ENCODE measurements at regions not wholly inside any gene's neighbourhood (a gene's known extent, or its start where the extent isn't known, plus 50 kb on each side); places are given as distances from the start of the nearest gene placed in this dataset.

DNA sequence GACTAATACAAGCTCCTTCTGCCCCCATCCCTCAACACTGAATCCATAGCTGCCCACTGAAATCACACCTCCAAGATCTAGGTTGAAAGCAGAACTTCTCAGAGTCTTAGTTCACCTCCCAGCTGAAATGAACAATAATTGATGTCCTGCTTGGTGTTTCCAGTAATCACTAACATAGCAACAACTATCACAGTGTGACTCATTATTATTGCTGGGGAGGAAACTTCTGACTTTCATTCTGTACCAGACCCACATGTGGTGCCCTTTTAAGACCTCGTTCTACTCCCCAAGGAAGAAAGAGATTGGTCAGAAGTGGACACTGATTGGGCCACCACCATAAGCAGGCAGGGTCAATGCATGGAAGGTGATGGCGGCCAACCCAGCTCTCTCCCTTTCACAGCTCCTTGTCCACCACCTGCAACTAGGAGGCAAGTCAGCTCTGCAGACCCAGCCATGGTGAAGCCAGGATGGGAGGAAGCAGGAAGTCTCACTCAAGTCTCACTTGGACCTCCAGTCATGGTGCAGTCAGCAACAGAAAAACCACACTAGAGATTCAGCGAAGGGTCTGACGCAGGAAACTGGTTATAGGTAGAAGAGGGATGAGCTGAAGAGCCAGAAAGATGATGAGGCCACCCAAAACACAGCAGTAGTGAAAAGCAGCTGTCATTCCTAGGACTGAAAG lies 720.2 kb downstream of the PTPRU start:
- TF ChIP-seq, protein P1, sequence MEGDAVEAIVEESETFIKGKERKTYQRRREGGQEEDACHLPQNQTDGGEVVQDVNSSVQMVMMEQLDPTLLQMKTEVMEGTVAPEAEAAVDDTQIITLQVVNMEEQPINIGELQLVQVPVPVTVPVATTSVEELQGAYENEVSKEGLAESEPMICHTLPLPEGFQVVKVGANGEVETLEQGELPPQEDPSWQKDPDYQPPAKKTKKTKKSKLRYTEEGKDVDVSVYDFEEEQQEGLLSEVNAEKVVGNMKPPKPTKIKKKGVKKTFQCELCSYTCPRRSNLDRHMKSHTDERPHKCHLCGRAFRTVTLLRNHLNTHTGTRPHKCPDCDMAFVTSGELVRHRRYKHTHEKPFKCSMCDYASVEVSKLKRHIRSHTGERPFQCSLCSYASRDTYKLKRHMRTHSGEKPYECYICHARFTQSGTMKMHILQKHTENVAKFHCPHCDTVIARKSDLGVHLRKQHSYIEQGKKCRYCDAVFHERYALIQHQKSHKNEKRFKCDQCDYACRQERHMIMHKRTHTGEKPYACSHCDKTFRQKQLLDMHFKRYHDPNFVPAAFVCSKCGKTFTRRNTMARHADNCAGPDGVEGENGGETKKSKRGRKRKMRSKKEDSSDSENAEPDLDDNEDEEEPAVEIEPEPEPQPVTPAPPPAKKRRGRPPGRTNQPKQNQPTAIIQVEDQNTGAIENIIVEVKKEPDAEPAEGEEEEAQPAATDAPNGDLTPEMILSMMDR (IDR thresholded peaks at IDR 0.05; ENCODE audit: insufficient read depth, low read length, poor library complexity, severe bottlenecking): no peak
- Histone ChIP-seq H3K4me3 (ENCODE audit: low read depth, low read length) (no peak overlapping the region), H3K36me3 (ENCODE audit: control insufficient read depth, insufficient read depth, low read length) (no peaks in the 10 kb centered on the region), H3K27me3 (ENCODE audit: control insufficient read depth, insufficient read depth, low read length) (no peaks in the 10 kb centered on the region)
- DNase-seq (ENCODE audit: low read depth): no peak

GRCh38 chr1:29954591-29954990 lies 718.3 kb downstream of the PTPRU start:
- TF ChIP-seq, protein P1 (IDR thresholded peaks at IDR 0.05; ENCODE audit: insufficient read depth, low read length, poor library complexity, severe bottlenecking): no peak
- Histone ChIP-seq H3K4me3 (ENCODE audit: low read depth, low read length) (no peak overlapping the region), H3K36me3 (ENCODE audit: control insufficient read depth, insufficient read depth, low read length) (no peaks in the 10 kb centered on the region), H3K27me3 (ENCODE audit: control insufficient read depth, insufficient read depth, low read length) (no peaks in the 10 kb centered on the region)
- DNase-seq (ENCODE audit: low read depth): no peak

DNA sequence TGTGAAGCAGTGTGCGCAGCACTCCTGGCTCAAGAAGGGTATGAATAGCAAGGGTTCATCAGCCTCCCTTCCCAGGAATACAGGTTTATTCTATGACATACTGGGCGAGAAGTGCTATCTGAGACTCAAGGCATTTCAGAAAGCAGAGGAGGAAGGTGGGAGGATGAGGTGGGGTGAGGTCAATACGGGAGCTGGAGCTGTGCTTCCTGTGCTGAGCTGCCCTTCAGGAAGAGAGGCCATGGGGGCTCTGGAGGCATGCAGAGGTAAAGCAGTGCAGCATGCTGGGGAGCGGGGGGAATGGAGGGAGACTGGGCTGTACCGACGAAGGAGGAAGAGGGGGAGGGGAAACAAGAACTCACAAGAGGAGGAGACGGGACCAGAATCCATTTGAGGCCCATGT lies 717.6 kb downstream of the PTPRU start:
- H3K4me3 ChIP-seq (ENCODE audit: low read depth, low read length): no peak overlapping the region
- no peaks in the 10 kb centered on the region for H3K27me3 ChIP-seq (ENCODE audit: control insufficient read depth, insufficient read depth, low read length)
- TF ChIP-seq, protein P1 (IDR thresholded peaks at IDR 0.05; ENCODE audit: insufficient read depth, low read length, poor library complexity, severe bottlenecking): no peak
- DNase-seq (ENCODE audit: low read depth): no peak
- H3K36me3 ChIP-seq (ENCODE audit: control insufficient read depth, insufficient read depth, low read length): no peaks in the 10 kb centered on the region

DNA sequence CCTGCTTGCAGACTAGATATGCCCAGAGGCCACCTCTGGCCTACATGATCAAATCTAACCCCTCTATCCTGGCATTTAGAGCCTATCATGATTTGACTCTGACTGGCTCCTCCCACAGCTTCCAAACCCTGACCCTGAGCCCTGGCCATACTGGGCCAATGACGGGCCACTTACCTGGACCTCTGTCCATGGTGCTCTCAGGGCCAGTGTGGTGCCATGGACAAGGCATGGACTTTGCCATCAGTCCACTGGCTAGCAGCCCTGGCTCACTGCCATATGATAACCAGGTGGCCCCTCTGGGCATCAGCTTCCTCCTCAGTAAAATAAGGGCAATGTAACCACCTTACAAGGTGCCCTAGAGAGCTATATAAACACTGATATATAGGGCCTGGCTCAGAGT lies 713.4 kb downstream of the PTPRU start:
- peaks cover 13% of the 10 kb centered on the region for H3K27me3 ChIP-seq (ENCODE audit: control insufficient read depth, insufficient read depth, low read length)
- DNase-seq (ENCODE audit: low read depth): no peak
- H3K36me3 ChIP-seq (ENCODE audit: control insufficient read depth, insufficient read depth, low read length): no peaks in the 10 kb centered on the region
- TF ChIP-seq, protein P1 (IDR thresholded peaks at IDR 0.05; ENCODE audit: insufficient read depth, low read length, poor library complexity, severe bottlenecking): no peak
- no peak overlapping the region for H3K4me3 ChIP-seq (ENCODE audit: low read depth, low read length)

- H3K36me3 ChIP-seq (ENCODE audit: control insufficient read depth, insufficient read depth, low read length): no peaks in the 10 kb centered on the region
- TF ChIP-seq, protein P1 (IDR thresholded peaks at IDR 0.05; ENCODE audit: insufficient read depth, low read length, poor library complexity, severe bottlenecking): no peak
- no peak overlapping the region for H3K4me3 ChIP-seq (ENCODE audit: low read depth, low read length)
- no peak for DNase-seq (ENCODE audit: low read depth)
- H3K27me3 ChIP-seq (ENCODE audit: control insufficient read depth, insufficient read depth, low read length): peaks cover 13% of the 10 kb centered on the region
Observed at GRCh38 chr1:29948581-29948980, 712.3 kb downstream of the PTPRU start.

GRCh38 chr1:29946057-29946456 lies 709.7 kb downstream of the PTPRU start:
- Histone ChIP-seq H3K27me3 (ENCODE audit: control insufficient read depth, insufficient read depth, low read length) (peaks cover 13% of the 10 kb centered on the region), H3K4me3 (ENCODE audit: low read depth, low read length) (no peak overlapping the region), H3K36me3 (ENCODE audit: control insufficient read depth, insufficient read depth, low read length) (no peaks in the 10 kb centered on the region)
- DNase-seq (ENCODE audit: low read depth): no peak
- TF ChIP-seq, protein P1 (IDR thresholded peaks at IDR 0.05; ENCODE audit: insufficient read depth, low read length, poor library complexity, severe bottlenecking): no peak

Data from kidney epithelial cell (primary cell).